PC-3 (cell line): ENCODE measurements at regions not wholly inside any gene's neighbourhood (a gene's known extent, or its start where the extent isn't known, plus 50 kb on each side); places are given as distances from the start of the nearest gene placed in this dataset.

Experiments
- ATAC-seq: fragments of 200-7000 bp; cut with Tn5 transposase; 2 replicates; pipeline ENCODE4 v1.9.1; 2020; ENCODE audit warnings: mild to moderate bottlenecking, moderate library complexity
- BruUV-seq: library from RNA; stranded (reverse); fragments of 400-500 nt; replicated peaks from 2 replicates; lab custom pipeline; 2021; lab: Mats Ljungman, UMichigan
- CTCF ChIA-PET: fragments of 300-600 bp; sonication (Branson Sonifier 250); formaldehyde crosslinking; loops from one replicate; lab custom pipeline; 2022; ENCODE audit warnings: antibody characterized with exemption; lab: Charles Lee
- POLR2A ChIA-PET: fragments of 300-600 bp; sonication (Branson Sonifier 250); formaldehyde crosslinking; loops from one replicate; lab custom pipeline; 2022; ENCODE audit warnings: antibody characterized with exemption; ENCODE audit not compliant: unreplicated experiment; lab: Charles Lee
- DNase-seq: peaks from one replicate; pipeline ENCODE4 v3.0.0-alpha.2; 2015
- H2AFZ ChIP-seq: fragments of 300-600 bp; sonication (generic); 2 replicates; pipeline ENCODE4 v1.6.0; 2016; ENCODE audit warnings: antibody characterized with exemption, low read length
- H3F3A ChIP-seq: fragments of 300-600 bp; sonication (generic); one replicate; pipeline ENCODE4 v1.6.0; 2017; ENCODE audit warnings: antibody characterized with exemption, low read length, control low read depth, mild to moderate bottlenecking; ENCODE audit not compliant: unreplicated experiment
- H3K27ac ChIP-seq: fragments of 300-600 bp; sonication (generic); 2 replicates; pipeline ENCODE4 v1.5.1; 2016; ENCODE audit warnings: mild to moderate bottlenecking, low read length
- H3K27me3 ChIP-seq: fragments of 300-600 bp; sonication (generic); 2 replicates; pipeline ENCODE4 v1.6.1; 2016; ENCODE audit warnings: low read length, mixed read lengths
- H3K36me3 ChIP-seq: fragments of 300-600 bp; sonication (generic); 2 replicates; pipeline ENCODE4 v1.6.1; 2016; ENCODE audit warnings: low read depth, mixed run types, low read length, mixed read lengths
- H3K4me1 ChIP-seq: fragments of 300-600 bp; sonication (generic); 2 replicates; pipeline ENCODE4 v1.5.1; 2016; ENCODE audit warnings: low read length; ENCODE audit not compliant: insufficient read depth
- H3K4me2 ChIP-seq: fragments of 300-600 bp; sonication (generic); 2 replicates; pipeline ENCODE4 v1.6.0; 2016; ENCODE audit warnings: low read length
- H3K4me3 ChIP-seq: fragments of 300-600 bp; sonication (generic); 2 replicates; pipeline ENCODE4 v1.5.1; 2016; ENCODE audit warnings: mild to moderate bottlenecking, low read length, mixed read lengths
- H3K79me2 ChIP-seq: fragments of 300-600 bp; sonication (generic); 2 replicates; pipeline ENCODE4 v1.6.1; 2017; ENCODE audit warnings: low read length, mixed read lengths
- H3K9ac ChIP-seq: fragments of 300-600 bp; sonication (generic); 2 replicates; pipeline ENCODE4 v1.6.0; 2016; ENCODE audit warnings: mild to moderate bottlenecking, low read length
- H3K9me2 ChIP-seq: fragments of 300-600 bp; sonication (generic); replicated peaks from 2 replicates; pipeline ENCODE4 v1.6.1; 2016; ENCODE audit warnings: mixed run types, low read length, mixed read lengths
- H3K9me3 ChIP-seq: fragments of 300-600 bp; sonication (generic); 2 replicates; pipeline ENCODE4 v1.6.1; 2016; ENCODE audit warnings: low read length, mixed read lengths
- H4K20me1 ChIP-seq: fragments of 300-600 bp; sonication (generic); 2 replicates; pipeline ENCODE4 v1.6.1; 2016; ENCODE audit warnings: low read length, mixed read lengths
- EZH2 ChIP-seq: fragments of 300-600 bp; sonication (generic); IDR thresholded peaks from one replicate; pipeline ENCODE4 v1.6.1; 2017; ENCODE audit warnings: antibody characterized with exemption, mild to moderate bottlenecking, low read length; ENCODE audit not compliant: unreplicated experiment
- EZH2phosphoT487 ChIP-seq: fragments of 300-600 bp; sonication (generic); IDR thresholded peaks from 2 replicates; pipeline ENCODE4 v1.6.1; 2018; ENCODE audit warnings: mild to moderate bottlenecking, antibody characterized with exemption, low read length, borderline replicate concordance
- intact Hi-C: fragments of 100-400 bp; cut with micrococcal nuclease; formaldehyde crosslinking; loops from 2 replicates; pipeline ENCODE4 v1.9.0; 2023
- TF ChIP-seq, protein P1 (sequence below): fragments of 300-600 bp; sonication (generic); conservative IDR thresholded peaks from 2 replicates; pipeline ENCODE4 v1.5.1; 2017; ENCODE audit warnings: antibody characterized with exemption, low read depth, mild to moderate bottlenecking, low read length

DNA sequence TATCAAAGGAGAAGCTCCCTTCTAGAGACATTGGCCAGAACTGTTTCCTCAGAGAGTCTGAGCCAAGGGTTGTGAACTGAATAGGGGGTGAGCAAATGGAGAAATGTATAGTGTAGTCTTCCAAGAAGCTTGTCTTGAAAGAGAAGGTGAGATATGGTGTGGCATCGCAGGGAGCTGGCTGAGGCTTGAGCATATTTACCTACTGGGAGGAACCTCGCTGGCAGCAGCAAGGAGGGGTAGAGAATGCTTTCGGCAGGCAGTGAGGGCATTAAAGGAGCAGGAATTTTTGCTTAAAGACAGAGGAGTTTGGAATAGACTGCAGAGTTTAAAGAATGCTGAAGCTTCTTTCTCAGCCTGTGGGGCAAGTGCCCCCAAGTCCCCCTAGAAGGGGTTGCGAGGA, 59.3 kb upstream of the PRMT8 start:
- TF ChIP-seq EZH2 (no peak), EZH2phosphoT487 (no peak)
- TF ChIP-seq, protein P1, sequence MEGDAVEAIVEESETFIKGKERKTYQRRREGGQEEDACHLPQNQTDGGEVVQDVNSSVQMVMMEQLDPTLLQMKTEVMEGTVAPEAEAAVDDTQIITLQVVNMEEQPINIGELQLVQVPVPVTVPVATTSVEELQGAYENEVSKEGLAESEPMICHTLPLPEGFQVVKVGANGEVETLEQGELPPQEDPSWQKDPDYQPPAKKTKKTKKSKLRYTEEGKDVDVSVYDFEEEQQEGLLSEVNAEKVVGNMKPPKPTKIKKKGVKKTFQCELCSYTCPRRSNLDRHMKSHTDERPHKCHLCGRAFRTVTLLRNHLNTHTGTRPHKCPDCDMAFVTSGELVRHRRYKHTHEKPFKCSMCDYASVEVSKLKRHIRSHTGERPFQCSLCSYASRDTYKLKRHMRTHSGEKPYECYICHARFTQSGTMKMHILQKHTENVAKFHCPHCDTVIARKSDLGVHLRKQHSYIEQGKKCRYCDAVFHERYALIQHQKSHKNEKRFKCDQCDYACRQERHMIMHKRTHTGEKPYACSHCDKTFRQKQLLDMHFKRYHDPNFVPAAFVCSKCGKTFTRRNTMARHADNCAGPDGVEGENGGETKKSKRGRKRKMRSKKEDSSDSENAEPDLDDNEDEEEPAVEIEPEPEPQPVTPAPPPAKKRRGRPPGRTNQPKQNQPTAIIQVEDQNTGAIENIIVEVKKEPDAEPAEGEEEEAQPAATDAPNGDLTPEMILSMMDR: no peak
- H3K27me3 ChIP-seq: no peaks in the 10 kb centered on the region
- no peaks in the 10 kb centered on the region for H3K9me3 ChIP-seq
- no peak overlapping the region for H3K27ac ChIP-seq
- H3K9me2 ChIP-seq: no peaks in the 10 kb centered on the region
- H3K36me3 ChIP-seq: no peaks in the 10 kb centered on the region
- no peaks in the 10 kb centered on the region for H3F3A ChIP-seq
- no peak overlapping the region for H3K9ac ChIP-seq
- DNase-seq (no peak), ATAC-seq (no peak)
- intact Hi-C loops: no loop called here
- H4K20me1 ChIP-seq: no peaks in the 10 kb centered on the region
- peaks cover 7% of the 10 kb centered on the region for H3K4me1 ChIP-seq
- no peaks in the 10 kb centered on the region for H3K79me2 ChIP-seq
- no TSS peak for BruUV-seq
- H2AFZ ChIP-seq: no peak overlapping the region
- no peak overlapping the region for H3K4me2 ChIP-seq
- no peak overlapping the region for H3K4me3 ChIP-seq
- POLR2A ChIA-PET: no interaction called here
- CTCF ChIA-PET: no interaction called here

DNA sequence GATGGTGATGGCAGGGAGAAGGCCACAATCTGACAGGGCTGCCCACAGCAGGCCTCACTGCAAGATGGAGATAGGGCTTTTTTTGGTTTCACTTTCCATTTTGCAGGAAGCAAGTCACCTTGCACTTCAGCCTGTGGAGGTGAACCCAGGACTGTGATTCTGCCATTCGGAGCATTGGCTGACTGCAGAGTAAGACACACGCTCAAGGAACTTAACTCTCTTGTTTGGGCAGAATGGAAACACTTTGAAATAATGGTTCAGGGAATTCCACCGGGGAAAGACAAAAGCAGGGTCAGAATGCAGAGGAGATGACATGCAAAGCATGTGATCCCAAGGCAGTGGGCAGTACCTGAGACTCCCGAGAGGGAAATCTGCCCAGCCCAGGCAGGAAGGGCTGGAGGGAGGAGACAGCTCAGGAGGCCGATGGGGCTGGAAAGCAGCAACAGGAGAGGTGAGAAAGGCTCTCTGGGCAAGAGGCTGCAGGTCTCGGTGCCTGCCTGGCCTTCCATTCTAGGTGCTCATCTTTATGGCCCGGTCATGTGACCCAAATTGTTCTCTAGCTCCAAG, 58.7 kb upstream of the PRMT8 start:
- no peaks in the 10 kb centered on the region for H3K27me3 ChIP-seq
- H3K4me1 ChIP-seq: peaks cover 11% of the 10 kb centered on the region
- DNase-seq (no peak), ATAC-seq (no peak)
- TF ChIP-seq, protein P1: no peak
- TF ChIP-seq EZH2phosphoT487 (no peak), EZH2 (no peak)
- H3K4me2 ChIP-seq: no peak overlapping the region
- H3K9ac ChIP-seq: no peak overlapping the region
- BruUV-seq: no TSS peak
- H2AFZ ChIP-seq: no peak overlapping the region
- no peaks in the 10 kb centered on the region for H3K9me3 ChIP-seq
- no peak overlapping the region for H3K27ac ChIP-seq
- ChIA-PET POLR2A (no interaction called here), CTCF (no interaction called here)
- H3F3A ChIP-seq: no peaks in the 10 kb centered on the region
- H3K79me2 ChIP-seq: no peaks in the 10 kb centered on the region
- H3K9me2 ChIP-seq: no peaks in the 10 kb centered on the region
- H4K20me1 ChIP-seq: no peaks in the 10 kb centered on the region
- no peaks in the 10 kb centered on the region for H3K36me3 ChIP-seq
- intact Hi-C loops: no loop called here
- H3K4me3 ChIP-seq: no peak overlapping the region

DNA sequence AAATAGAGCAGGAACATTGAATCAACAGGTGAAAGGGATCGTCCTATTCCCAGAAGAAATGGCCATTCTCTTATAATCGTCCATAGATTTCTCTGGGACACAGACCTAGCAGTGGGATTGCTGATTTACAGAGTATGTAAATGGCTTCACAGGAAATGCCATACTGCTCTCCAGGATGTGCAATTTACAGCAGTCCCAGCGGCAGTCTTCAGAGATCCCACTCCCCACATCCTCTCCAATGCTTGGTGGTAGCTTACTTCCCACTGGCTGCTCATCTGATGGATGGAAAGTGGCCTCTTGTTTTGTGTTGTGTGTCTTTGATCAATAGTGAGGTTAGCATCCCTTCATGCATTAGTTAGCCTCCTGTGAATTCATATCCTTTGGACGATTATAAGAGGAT, 58.1 kb upstream of the PRMT8 start:
- no peaks in the 10 kb centered on the region for H3K9me3 ChIP-seq
- H3K27ac ChIP-seq: no peak overlapping the region
- intact Hi-C loops: no loop called here
- no peaks in the 10 kb centered on the region for H3K27me3 ChIP-seq
- CTCF ChIA-PET: no interaction called here
- no peak overlapping the region for H2AFZ ChIP-seq
- DNase-seq (no peak), ATAC-seq (no peak)
- no TSS peak for BruUV-seq
- H3K4me3 ChIP-seq: no peak overlapping the region
- peaks cover 11% of the 10 kb centered on the region for H3K4me1 ChIP-seq
- no peaks in the 10 kb centered on the region for H3K9me2 ChIP-seq
- H4K20me1 ChIP-seq: no peaks in the 10 kb centered on the region
- H3K9ac ChIP-seq: no peak overlapping the region
- no peaks in the 10 kb centered on the region for H3F3A ChIP-seq
- no peak overlapping the region for H3K4me2 ChIP-seq
- H3K36me3 ChIP-seq: no peaks in the 10 kb centered on the region
- no peaks in the 10 kb centered on the region for H3K79me2 ChIP-seq
- TF ChIP-seq EZH2phosphoT487: no peak
- POLR2A ChIA-PET: no interaction called here
